Lung (tissue), 11 donors: ENCODE measurements at regions not wholly inside any gene's neighbourhood (a gene's known extent, or its start where the extent isn't known, plus 50 kb on each side); places are given as distances from the start of the nearest gene placed in this dataset.
A peak's percentile ranks its signal among the peaks of the same experiment; 100 is the strongest.

ENCODE experiments used
- ATAC-seq: fragments of 200-7000 bp; cut with Tn5 transposase; one replicate; pipeline ENCODE4 v1.9.1; 2020; ENCODE audit warnings: moderate number of reproducible peaks; ENCODE audit not compliant: insufficient read depth, low FRiP score
- DNase-seq, 3 donors: peaks; one replicate each; pipeline ENCODE4 v3.0.0-alpha.2; 2013 to 2017
- H3K27ac ChIP-seq, 2 donors: one replicate each; pipeline ENCODE4 v1.5.1; 2013; ENCODE audit warnings: mild to moderate bottlenecking in 2 of 2, moderate library complexity in 2 of 2, control low read depth in 1 of 2, inconsistent platforms in 1 of 2, low read depth in 1 of 2, low read length in 1 of 2
- H3K27me3 ChIP-seq, 3 donors: one replicate each; pipeline ENCODE4 v1.5.1; 2013; ENCODE audit warnings: low read length in 2 of 3; ENCODE audit not compliant: control insufficient read depth in 3 of 3, insufficient read depth in 3 of 3
- H3K36me3 ChIP-seq, 4 donors: one replicate each; pipeline ENCODE4 v1.5.1; 2013; ENCODE audit warnings: low read length in 4 of 4, mild to moderate bottlenecking in 1 of 4, moderate library complexity in 1 of 4; ENCODE audit not compliant: control insufficient read depth in 4 of 4, insufficient read depth in 4 of 4
- H3K4me1 ChIP-seq, 5 donors: one replicate each; pipeline ENCODE4 v1.5.1; 2013; ENCODE audit warnings: low read length in 5 of 5, mild to moderate bottlenecking in 2 of 5, moderate library complexity in 1 of 5; ENCODE audit not compliant: control insufficient read depth in 5 of 5, insufficient read depth in 5 of 5
- H3K4me3 ChIP-seq: one replicate; pipeline ENCODE4 v1.5.1; 2013; ENCODE audit warnings: mild to moderate bottlenecking, control low read depth, moderate library complexity
- H3K9ac ChIP-seq, 2 donors: one replicate each; pipeline ENCODE4 v1.5.1; 2013; ENCODE audit warnings: low read length in 2 of 2, control low read depth in 1 of 2; ENCODE audit not compliant: insufficient read depth in 1 of 2
- H3K9me3 ChIP-seq, 4 donors: one replicate each; pipeline ENCODE4 v1.5.1; 2013; ENCODE audit warnings: low read length in 3 of 4, mild to moderate bottlenecking in 1 of 4, moderate library complexity in 1 of 4; ENCODE audit not compliant: control insufficient read depth in 4 of 4, insufficient read depth in 3 of 4
- CTCF ChIP-seq: IDR thresholded peaks from 2 replicates; pipeline ENCODE4 v1.5.1; 2012; ENCODE audit warnings: mild to moderate bottlenecking; ENCODE audit errors: control extremely low read depth, extremely low read depth
- WGBS, 2 donors: extraction: QIAGEN DNeasy Blood & Tissue Kit; methylation state at CpG; one replicate each; pipeline ENCODE4 v1.1.7; 2013; 5-methylcytosine and 5-hydroxymethylcytosine counted together
- donor health status: control.
- donor health status: control.
- donor health status: Bipolar disorder and iron deficiency.
- donor health status: healthy.
- donor health status: DM: yes; HTN: yes; CAD: no.

- 93 to 99% methylated on average over 4 of the region's 4 CpGs for WGBS, 2 donors
- no peak for ATAC-seq
These were observed 60.9 kb upstream of the CYRIA start for GRCh38 chr2:16726577-16726976.

GRCh38 chr2:16726147-16726546 lies 60.5 kb upstream of the CYRIA start:
- Histone ChIP-seq H3K27me3 (no peaks in the 10 kb centered on the region), H3K27ac (no peak overlapping the region), H3K4me1 (no peaks in the 10 kb centered on the region), H3K36me3 (no peaks in the 10 kb centered on the region), H3K9me3 (no peaks in the 10 kb centered on the region), H3K4me3 (no peak overlapping the region), H3K9ac (no peak overlapping the region)
- no peak for DNase-seq
- no peak for ATAC-seq
- 57 to 72% methylated on average over 2 of the region's 2 CpGs for WGBS, 2 donors
- TF ChIP-seq CTCF, result no peak

More at GRCh38 chr2:16726577-16726976, 60.9 kb upstream of the CYRIA start:
- no peaks in the 10 kb centered on the region for H3K27me3 ChIP-seq
- no peak overlapping the region for H3K27ac ChIP-seq
- no peaks in the 10 kb centered on the region for H3K36me3 ChIP-seq
- no peak overlapping the region for H3K4me3 ChIP-seq
- TF ChIP-seq CTCF, result no peak
- DNase-seq, result no peak
- no peaks in the 10 kb centered on the region for H3K9me3 ChIP-seq
- H3K4me1 ChIP-seq, result no peaks in the 10 kb centered on the region
- no peak overlapping the region for H3K9ac ChIP-seq

GRCh38 chr2:16725549-16725948 lies 59.9 kb upstream of the CYRIA start:
- H3K27me3 ChIP-seq, result no peaks in the 10 kb centered on the region
- no peak for ATAC-seq
- no peak for DNase-seq
- H3K9me3 ChIP-seq, result no peaks in the 10 kb centered on the region
- H3K4me1 ChIP-seq, result no peaks in the 10 kb centered on the region
- H3K4me3 ChIP-seq, result no peak overlapping the region
- 73 to 81% methylated on average over 9 of the region's 9 CpGs for WGBS, 2 donors
- TF ChIP-seq CTCF, result no peak
- no peak overlapping the region for H3K9ac ChIP-seq
- H3K27ac ChIP-seq, result no peak overlapping the region
- H3K36me3 ChIP-seq, result no peaks in the 10 kb centered on the region

- Histone ChIP-seq H3K36me3 (no peaks in the 10 kb centered on the region), H3K27ac (no peak overlapping the region), H3K4me3 (no peak overlapping the region), H3K27me3 (no peaks in the 10 kb centered on the region), H3K9me3 (no peaks in the 10 kb centered on the region), H3K4me1 (peaks cover 0 to 9% (median 2%) of the 10 kb centered on the region in 5 donors), H3K9ac (no peak overlapping the region)
- WGBS, 2 donors, result 71 to 78% methylated on average over 9 of the region's 9 CpGs
- ATAC-seq, result no peak
- no peak for TF ChIP-seq CTCF
- DNase-seq, result peak in 1 of 3 donors; percentile 18
These were observed 57.0 kb upstream of the CYRIA start for GRCh38 chr2:16722677-16723076.
